ENCODE measurements at regions not wholly inside any gene's neighbourhood (a gene's known extent, or its start where the extent isn't known, plus 50 kb on each side); places are given as distances from the start of the nearest gene placed in this dataset.

- H3K9me2 ChIP-seq (replicated peaks; ENCODE audit: insufficient read depth, low read length): no peaks in the 10 kb centered on the region
- no peak for TF ChIP-seq EZH2 (optimal IDR thresholded peaks at IDR 0.05; ENCODE audit: low read depth, low read length)
- TF ChIP-seq CTCF (IDR thresholded peaks at IDR 0.05; ENCODE audit: low read length): no peak
- TF ChIP-seq EZH2phosphoT487 (IDR thresholded peaks at IDR 0.05; ENCODE audit: low read length): no peak
- no peak overlapping the region for H3K9ac ChIP-seq (ENCODE audit: low read length)
- no peak overlapping the region for H3K27ac ChIP-seq (ENCODE audit: low read length)
- no peaks in the 10 kb centered on the region for H3F3A ChIP-seq (ENCODE audit: insufficient read depth, low read length)
- no peaks in the 10 kb centered on the region for H3K79me2 ChIP-seq (ENCODE audit: low read length)
- no peaks in the 10 kb centered on the region for H3K27me3 ChIP-seq (replicated peaks; ENCODE audit: insufficient read depth, low read length)
- no peak overlapping the region for H2AFZ ChIP-seq (ENCODE audit: low read length)
- H4K20me1 ChIP-seq (ENCODE audit: insufficient read depth, low read length): no peaks in the 10 kb centered on the region
- no peak overlapping the region for H3K4me2 ChIP-seq (ENCODE audit: low read depth, low read length)
- no peak overlapping the region for H3K4me3 ChIP-seq (ENCODE audit: low read length)
- peak; percentile 37 for DNase-seq
- no peaks in the 10 kb centered on the region for H3K4me1 ChIP-seq (ENCODE audit: low read length)
- no peaks in the 10 kb centered on the region for H3K36me3 ChIP-seq (replicated peaks; ENCODE audit: insufficient read depth, low read length)
- H3K9me3 ChIP-seq (replicated peaks; ENCODE audit: insufficient read depth, low read length): no peaks in the 10 kb centered on the region
Observed at GRCh38 chr1:232471250-232471649, 158.7 kb downstream of the SIPA1L2 start.

DNA sequence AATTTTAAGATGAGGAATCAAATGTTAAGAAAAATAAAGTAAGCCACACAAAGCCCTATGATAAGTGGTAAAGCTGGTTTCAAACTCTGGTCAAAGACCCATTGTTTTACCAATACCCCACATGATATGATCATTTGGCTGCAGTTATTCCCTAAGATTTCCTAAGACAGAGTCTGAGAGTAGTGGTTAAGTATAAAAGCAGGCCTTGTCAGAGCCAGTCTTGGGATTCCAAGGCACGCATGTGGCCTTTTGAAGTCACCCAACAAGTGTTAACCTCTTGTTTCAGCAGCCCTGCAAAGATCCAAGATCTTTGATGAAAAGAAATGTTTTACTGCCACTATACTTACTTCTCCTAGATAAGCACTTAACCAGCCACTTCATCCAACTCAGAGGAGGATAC lies 159.2 kb downstream of the SIPA1L2 start:
- no peak for DNase-seq

GRCh38 chr1:232468249-232468648 lies 161.7 kb downstream of the SIPA1L2 start:
- Histone ChIP-seq H3F3A (ENCODE audit: insufficient read depth, low read length) (no peaks in the 10 kb centered on the region), H2AFZ (ENCODE audit: low read length) (no peak overlapping the region), H3K9me3 (replicated peaks; ENCODE audit: insufficient read depth, low read length) (no peaks in the 10 kb centered on the region)

More for the DNA sequence above, 159.2 kb downstream of the SIPA1L2 start:
- Histone ChIP-seq H3K4me1 (ENCODE audit: low read length) (no peaks in the 10 kb centered on the region), H3K4me3 (ENCODE audit: low read length) (no peak overlapping the region), H3K9me3 (replicated peaks; ENCODE audit: insufficient read depth, low read length) (no peaks in the 10 kb centered on the region), H2AFZ (ENCODE audit: low read length) (no peak overlapping the region), H3F3A (ENCODE audit: insufficient read depth, low read length) (no peaks in the 10 kb centered on the region), H3K9ac (ENCODE audit: low read length) (no peak overlapping the region), H3K79me2 (ENCODE audit: low read length) (no peaks in the 10 kb centered on the region), H3K9me2 (replicated peaks; ENCODE audit: insufficient read depth, low read length) (no peaks in the 10 kb centered on the region), H3K36me3 (replicated peaks; ENCODE audit: insufficient read depth, low read length) (no peaks in the 10 kb centered on the region), H3K27ac (ENCODE audit: low read length) (no peak overlapping the region), H3K27me3 (replicated peaks; ENCODE audit: insufficient read depth, low read length) (no peaks in the 10 kb centered on the region), H3K4me2 (ENCODE audit: low read depth, low read length) (no peak overlapping the region), H4K20me1 (ENCODE audit: insufficient read depth, low read length) (no peaks in the 10 kb centered on the region)
- TF ChIP-seq EZH2 (optimal IDR thresholded peaks at IDR 0.05; ENCODE audit: low read depth, low read length) (no peak), CTCF (IDR thresholded peaks at IDR 0.05; ENCODE audit: low read length) (no peak), EZH2phosphoT487 (IDR thresholded peaks at IDR 0.05; ENCODE audit: low read length) (no peak)

More at GRCh38 chr1:232468249-232468648, 161.7 kb downstream of the SIPA1L2 start:
- no peak for DNase-seq
- H3K36me3 ChIP-seq (replicated peaks; ENCODE audit: insufficient read depth, low read length): no peaks in the 10 kb centered on the region
- H4K20me1 ChIP-seq (ENCODE audit: insufficient read depth, low read length): no peaks in the 10 kb centered on the region
- no peak overlapping the region for H3K27ac ChIP-seq (ENCODE audit: low read length)
- H3K4me3 ChIP-seq (ENCODE audit: low read length): no peak overlapping the region
- no peaks in the 10 kb centered on the region for H3K4me1 ChIP-seq (ENCODE audit: low read length)
- no peaks in the 10 kb centered on the region for H3K79me2 ChIP-seq (ENCODE audit: low read length)
- H3K9ac ChIP-seq (ENCODE audit: low read length): no peak overlapping the region
- TF ChIP-seq EZH2phosphoT487 (IDR thresholded peaks at IDR 0.05; ENCODE audit: low read length) (no peak), EZH2 (optimal IDR thresholded peaks at IDR 0.05; ENCODE audit: low read depth, low read length) (no peak), CTCF (IDR thresholded peaks at IDR 0.05; ENCODE audit: low read length) (no peak)
- H3K4me2 ChIP-seq (ENCODE audit: low read depth, low read length): no peak overlapping the region
- H3K27me3 ChIP-seq (replicated peaks; ENCODE audit: insufficient read depth, low read length): no peaks in the 10 kb centered on the region
- H3K9me2 ChIP-seq (replicated peaks; ENCODE audit: insufficient read depth, low read length): no peaks in the 10 kb centered on the region
